IPS-20b (cell line): ENCODE measurements at regions not wholly inside any gene's neighbourhood (a gene's known extent, or its start where the extent isn't known, plus 50 kb on each side); places are given as distances from the start of the nearest gene placed in this dataset.

Experiments used
- H3K27ac ChIP-seq: one replicate; pipeline ENCODE4 v1.5.1; 2013; ENCODE audit warnings: low read length
- H3K27me3 ChIP-seq: 2 replicates; pipeline ENCODE4 v1.6.1; 2013; ENCODE audit warnings: mild to moderate bottlenecking, low read length, inconsistent platforms; ENCODE audit not compliant: insufficient read depth
- H3K36me3 ChIP-seq: 2 replicates; pipeline ENCODE4 v1.6.1; 2013; ENCODE audit warnings: low read depth, mild to moderate bottlenecking, inconsistent platforms, low read length, moderate library complexity; ENCODE audit not compliant: insufficient read depth
- H3K4me1 ChIP-seq: 2 replicates; pipeline ENCODE4 v1.6.1; 2013; ENCODE audit warnings: mild to moderate bottlenecking, control low read depth, inconsistent platforms, low read length, moderate library complexity; ENCODE audit not compliant: insufficient read depth
- H3K4me3 ChIP-seq: 2 replicates; pipeline ENCODE4 v1.5.1; 2013; ENCODE audit warnings: mild to moderate bottlenecking, low read length, inconsistent platforms
- H3K9ac ChIP-seq: 2 replicates; pipeline ENCODE4 v1.6.1; 2013; ENCODE audit warnings: low read depth, mild to moderate bottlenecking, inconsistent platforms, low read length, moderate library complexity
- H3K9me3 ChIP-seq: 2 replicates; pipeline ENCODE4 v1.6.1; 2013; ENCODE audit warnings: mild to moderate bottlenecking, low read depth, low read length, inconsistent platforms; ENCODE audit not compliant: insufficient read depth

GRCh38 chr7:156107957-156108356, 295.7 kb upstream of the SHH start:
- H3K4me3 ChIP-seq: no peak overlapping the region
- no peaks in the 10 kb centered on the region for H3K27me3 ChIP-seq

GRCh38 chr7:156106107-156106426, 293.8 kb upstream of the SHH start:
- no peak overlapping the region for H3K27ac ChIP-seq
- no peaks in the 10 kb centered on the region for H3K36me3 ChIP-seq
- no peaks in the 10 kb centered on the region for H3K4me1 ChIP-seq
- no peak overlapping the region for H3K4me3 ChIP-seq
- no peaks in the 10 kb centered on the region for H3K9me3 ChIP-seq
- no peak overlapping the region for H3K9ac ChIP-seq
- H3K27me3 ChIP-seq: no peaks in the 10 kb centered on the region

More at GRCh38 chr7:156107957-156108356, 295.7 kb upstream of the SHH start:
- H3K9me3 ChIP-seq: no peaks in the 10 kb centered on the region
- no peaks in the 10 kb centered on the region for H3K36me3 ChIP-seq
- no peak overlapping the region for H3K27ac ChIP-seq
- H3K4me1 ChIP-seq: no peaks in the 10 kb centered on the region
- H3K9ac ChIP-seq: no peak overlapping the region

- no peaks in the 10 kb centered on the region for H3K27me3 ChIP-seq
- H3K27ac ChIP-seq: no peak overlapping the region
- H3K36me3 ChIP-seq: no peaks in the 10 kb centered on the region
- H3K9me3 ChIP-seq: no peaks in the 10 kb centered on the region
- no peak overlapping the region; the same call in 1 of the 2 replicates for H3K9ac ChIP-seq
- no peak overlapping the region for H3K4me3 ChIP-seq
- H3K4me1 ChIP-seq: no peaks in the 10 kb centered on the region
Observed at GRCh38 chr7:156105337-156106106, 293.3 kb upstream of the SHH start.

- H3K9ac ChIP-seq: no peak overlapping the region
- H3K36me3 ChIP-seq: no peaks in the 10 kb centered on the region
Observed at GRCh38 chr7:156104501-156105336, 292.5 kb upstream of the SHH start.

GRCh38 chr7:156102267-156102666, 290.0 kb upstream of the SHH start:
- Histone ChIP-seq H3K27ac (no peak overlapping the region), H3K9me3 (no peaks in the 10 kb centered on the region), H3K36me3 (no peaks in the 10 kb centered on the region), H3K9ac (no peak overlapping the region), H3K4me1 (no peaks in the 10 kb centered on the region), H3K27me3 (no peaks in the 10 kb centered on the region), H3K4me3 (no peak overlapping the region)

More at GRCh38 chr7:156104501-156105336, 292.5 kb upstream of the SHH start:
- Histone ChIP-seq H3K27me3 (no peaks in the 10 kb centered on the region), H3K27ac (no peak overlapping the region), H3K4me1 (no peaks in the 10 kb centered on the region), H3K9me3 (no peaks in the 10 kb centered on the region), H3K4me3 (no peak overlapping the region)

GRCh38 chr7:156101355-156101754, 289.1 kb upstream of the SHH start:
- no peak overlapping the region for H3K27ac ChIP-seq
- H3K27me3 ChIP-seq: no peaks in the 10 kb centered on the region
- no peak overlapping the region for H3K4me3 ChIP-seq
- H3K4me1 ChIP-seq: no peaks in the 10 kb centered on the region
- H3K9ac ChIP-seq: no peak overlapping the region
- H3K36me3 ChIP-seq: no peaks in the 10 kb centered on the region
- no peaks in the 10 kb centered on the region for H3K9me3 ChIP-seq

- H3K36me3 ChIP-seq: no peaks in the 10 kb centered on the region
- H3K27ac ChIP-seq: no peak overlapping the region
- no peaks in the 10 kb centered on the region for H3K4me1 ChIP-seq
- no peak overlapping the region for H3K9ac ChIP-seq
- H3K4me3 ChIP-seq: no peak overlapping the region
- H3K27me3 ChIP-seq: no peaks in the 10 kb centered on the region
- no peaks in the 10 kb centered on the region for H3K9me3 ChIP-seq
Observed at GRCh38 chr7:156100086-156100485, 287.8 kb upstream of the SHH start.

- H3K9me3 ChIP-seq: no peaks in the 10 kb centered on the region
- no peak overlapping the region for H3K4me3 ChIP-seq
- H3K27me3 ChIP-seq: no peaks in the 10 kb centered on the region
- H3K36me3 ChIP-seq: no peaks in the 10 kb centered on the region
- H3K9ac ChIP-seq: no peak overlapping the region
- no peaks in the 10 kb centered on the region for H3K4me1 ChIP-seq
- no peak overlapping the region for H3K27ac ChIP-seq
Observed at GRCh38 chr7:156099085-156099484, 286.8 kb upstream of the SHH start.

- no peak overlapping the region for H3K27ac ChIP-seq
- no peak overlapping the region for H3K4me3 ChIP-seq
- H3K9ac ChIP-seq: no peak overlapping the region
- H3K27me3 ChIP-seq: no peaks in the 10 kb centered on the region
- no peaks in the 10 kb centered on the region for H3K4me1 ChIP-seq
- no peaks in the 10 kb centered on the region for H3K9me3 ChIP-seq
- no peaks in the 10 kb centered on the region for H3K36me3 ChIP-seq
Observed at GRCh38 chr7:156096771-156097538, 284.7 kb upstream of the SHH start.

- Histone ChIP-seq H3K4me1 (no peaks in the 10 kb centered on the region), H3K36me3 (no peaks in the 10 kb centered on the region), H3K9ac (no peak overlapping the region), H3K4me3 (no peak overlapping the region), H3K27me3 (no peaks in the 10 kb centered on the region), H3K27ac (no peak overlapping the region), H3K9me3 (no peaks in the 10 kb centered on the region)
Observed at GRCh38 chr7:156095908-156096539, 283.8 kb upstream of the SHH start.

- no peak overlapping the region for H3K27ac ChIP-seq
- no peaks in the 10 kb centered on the region for H3K9me3 ChIP-seq
- no peaks in the 10 kb centered on the region for H3K36me3 ChIP-seq
- no peak overlapping the region for H3K4me3 ChIP-seq
- no peaks in the 10 kb centered on the region for H3K4me1 ChIP-seq
- no peak overlapping the region for H3K9ac ChIP-seq
- H3K27me3 ChIP-seq: no peaks in the 10 kb centered on the region
Observed at GRCh38 chr7:156094350-156095146, 282.3 kb upstream of the SHH start.
